ENCODE measurements at regions not wholly inside any gene's neighbourhood (a gene's known extent, or its start where the extent isn't known, plus 50 kb on each side); places are given as distances from the start of the nearest gene placed in this dataset.

GRCh38 chr11:122030286-122030685, 85.7 kb downstream of the BLID start:
- Histone ChIP-seq H3K27ac (ENCODE audit: low read depth in 1 of 2, low read length in 2 of 2) (no peak overlapping the region), H3K36me3 (ENCODE audit: insufficient read depth, low read length) (no peaks in the 10 kb centered on the region), H3K4me3 (ENCODE audit: low read length) (no peak overlapping the region), H3K27me3 (ENCODE audit: control insufficient read depth in 1 of 2, insufficient read depth in 2 of 2, low read length in 2 of 2) (no peaks in the 10 kb centered on the region), H3K9me3 (ENCODE audit: control insufficient read depth in 1 of 2, insufficient read depth in 1 of 2, low read length in 2 of 2) (no peaks in the 10 kb centered on the region), H3K4me1 (ENCODE audit: insufficient read depth, low read length) (no peaks in the 10 kb centered on the region)
- ChIA-PET CTCF (no interaction called here), POLR2A (no interaction called here)
- Mint-ChIP-seq H3K27me3 (peaks cover 33% of the 10 kb centered on the region), H3K27ac (no peak overlapping the region), H3K36me3 (ENCODE audit: low read depth) (no peaks in the 10 kb centered on the region), H3K4me1 (ENCODE audit: low read depth) (no peaks in the 10 kb centered on the region), H3K4me3 (no peak overlapping the region), H3K9me3 (no peaks in the 10 kb centered on the region)
- no peak for TF ChIP-seq CTCF (IDR thresholded peaks at IDR 0.05)
- ATAC-seq (ENCODE audit: poor library complexity), result no peak
- DNase-seq, result no peak
- intact Hi-C loops (cut with DNase I, micrococcal nuclease), result no loop called here

- H3K4me1 ChIP-seq (ENCODE audit: insufficient read depth, low read length), result no peaks in the 10 kb centered on the region
- no peaks in the 10 kb centered on the region for H3K9me3 ChIP-seq (ENCODE audit: control insufficient read depth in 1 of 2, insufficient read depth in 1 of 2, low read length in 2 of 2)
- no peak overlapping the region for H3K4me3 ChIP-seq (ENCODE audit: low read length)
- H3K36me3 ChIP-seq (ENCODE audit: insufficient read depth, low read length), result no peaks in the 10 kb centered on the region
- TF ChIP-seq CTCF (IDR thresholded peaks at IDR 0.05), result no peak
- H3K27ac ChIP-seq (ENCODE audit: low read depth in 1 of 2, low read length in 2 of 2), result no peak overlapping the region
- peaks cover 38% of the 10 kb centered on the region for H3K27me3 Mint-ChIP-seq
- H3K27me3 ChIP-seq (ENCODE audit: control insufficient read depth in 1 of 2, insufficient read depth in 2 of 2, low read length in 2 of 2), result no peaks in the 10 kb centered on the region
- no peaks in the 10 kb centered on the region for H3K4me1 Mint-ChIP-seq (ENCODE audit: low read depth)
- no peaks in the 10 kb centered on the region for H3K9me3 Mint-ChIP-seq
- no peaks in the 10 kb centered on the region for H3K36me3 Mint-ChIP-seq (ENCODE audit: low read depth)
- CTCF ChIA-PET, result no interaction called here
- POLR2A ChIA-PET, result no interaction called here
- intact Hi-C loops (cut with DNase I, micrococcal nuclease), result no loop called here
- DNase-seq (no peak), ATAC-seq (ENCODE audit: poor library complexity) (no peak)
- no peak overlapping the region for H3K27ac Mint-ChIP-seq
- no peak overlapping the region for H3K4me3 Mint-ChIP-seq
Observed at GRCh38 chr11:122028545-122028944, 87.5 kb downstream of the BLID start.

DNA sequence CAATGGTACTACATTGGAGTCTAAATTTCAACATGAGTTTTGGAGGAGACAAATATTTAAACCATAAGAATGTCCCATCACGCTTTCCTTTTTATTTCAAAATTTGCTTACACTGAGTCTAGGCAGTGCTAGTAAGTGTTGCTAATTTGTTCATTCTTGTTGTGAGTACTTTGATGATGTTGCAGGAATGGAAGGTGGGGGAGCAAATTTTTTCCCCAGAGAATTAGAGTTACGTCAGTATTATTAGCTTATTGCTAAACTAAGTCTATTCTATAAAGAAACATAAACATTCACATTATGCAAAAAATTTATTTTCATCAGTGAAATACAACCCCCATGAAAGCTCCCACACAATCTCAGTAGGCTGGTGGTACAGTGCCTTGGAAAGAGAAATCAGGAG, 88.0 kb downstream of the BLID start:
- Histone ChIP-seq H3K27ac (ENCODE audit: low read depth in 1 of 2, low read length in 2 of 2) (no peak overlapping the region), H3K4me1 (ENCODE audit: insufficient read depth, low read length) (no peaks in the 10 kb centered on the region), H3K9me3 (ENCODE audit: control insufficient read depth in 1 of 2, insufficient read depth in 1 of 2, low read length in 2 of 2) (no peaks in the 10 kb centered on the region), H3K27me3 (ENCODE audit: control insufficient read depth in 1 of 2, insufficient read depth in 2 of 2, low read length in 2 of 2) (no peaks in the 10 kb centered on the region), H3K36me3 (ENCODE audit: insufficient read depth, low read length) (no peaks in the 10 kb centered on the region), H3K4me3 (ENCODE audit: low read length) (no peak overlapping the region)
- Mint-ChIP-seq H3K9me3 (no peaks in the 10 kb centered on the region), H3K4me3 (no peak overlapping the region), H3K27me3 (peaks cover 38% of the 10 kb centered on the region), H3K36me3 (ENCODE audit: low read depth) (no peaks in the 10 kb centered on the region), H3K27ac (no peak overlapping the region), H3K4me1 (ENCODE audit: low read depth) (no peaks in the 10 kb centered on the region)
- ATAC-seq (ENCODE audit: poor library complexity) (no peak), DNase-seq (no peak)
- ChIA-PET CTCF (no interaction called here), POLR2A (no interaction called here)
- no peak for TF ChIP-seq CTCF (IDR thresholded peaks at IDR 0.05)
- intact Hi-C loops (cut with DNase I, micrococcal nuclease), result no loop called here
